ENCODE measurements at regions not wholly inside any gene's neighbourhood (a gene's known extent, or its start where the extent isn't known, plus 50 kb on each side); places are given as distances from the start of the nearest gene placed in this dataset.

DNA sequence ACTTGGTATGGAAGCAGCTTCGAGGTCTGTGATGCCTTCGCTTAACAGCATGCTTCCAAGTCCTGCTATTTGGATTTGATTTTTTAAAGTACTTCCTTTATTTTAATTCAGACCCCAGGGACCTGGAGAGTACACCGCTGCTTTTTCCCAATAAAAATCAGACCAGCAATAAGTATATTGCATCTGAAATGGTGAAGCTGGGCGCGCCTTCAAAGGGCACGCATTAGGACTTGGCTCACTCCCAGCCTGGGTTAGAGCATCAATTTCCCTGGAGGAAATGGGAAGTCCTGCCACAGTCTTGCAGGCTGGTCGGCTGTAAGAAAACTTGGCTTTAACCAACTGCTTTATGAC is 325.1 kb downstream of the RRAGC start:
- TF ChIP-seq, protein P1, sequence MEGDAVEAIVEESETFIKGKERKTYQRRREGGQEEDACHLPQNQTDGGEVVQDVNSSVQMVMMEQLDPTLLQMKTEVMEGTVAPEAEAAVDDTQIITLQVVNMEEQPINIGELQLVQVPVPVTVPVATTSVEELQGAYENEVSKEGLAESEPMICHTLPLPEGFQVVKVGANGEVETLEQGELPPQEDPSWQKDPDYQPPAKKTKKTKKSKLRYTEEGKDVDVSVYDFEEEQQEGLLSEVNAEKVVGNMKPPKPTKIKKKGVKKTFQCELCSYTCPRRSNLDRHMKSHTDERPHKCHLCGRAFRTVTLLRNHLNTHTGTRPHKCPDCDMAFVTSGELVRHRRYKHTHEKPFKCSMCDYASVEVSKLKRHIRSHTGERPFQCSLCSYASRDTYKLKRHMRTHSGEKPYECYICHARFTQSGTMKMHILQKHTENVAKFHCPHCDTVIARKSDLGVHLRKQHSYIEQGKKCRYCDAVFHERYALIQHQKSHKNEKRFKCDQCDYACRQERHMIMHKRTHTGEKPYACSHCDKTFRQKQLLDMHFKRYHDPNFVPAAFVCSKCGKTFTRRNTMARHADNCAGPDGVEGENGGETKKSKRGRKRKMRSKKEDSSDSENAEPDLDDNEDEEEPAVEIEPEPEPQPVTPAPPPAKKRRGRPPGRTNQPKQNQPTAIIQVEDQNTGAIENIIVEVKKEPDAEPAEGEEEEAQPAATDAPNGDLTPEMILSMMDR (IDR thresholded peaks at IDR 0.05; ENCODE audit: extremely low read depth in 1 of 2, insufficient read depth in 1 of 2, low read depth in 1 of 2, low read length in 2 of 2), result no peak
- no peak for TF ChIP-seq POLR2A (IDR thresholded peaks at IDR 0.05; ENCODE audit: low read depth, low read length)
- TF ChIP-seq EZH2 (IDR thresholded peaks at IDR 0.05; ENCODE audit: borderline replicate concordance, low read depth, low read length, severe bottlenecking), result no peak
- TF ChIP-seq MAX (IDR thresholded peaks at IDR 0.05; ENCODE audit: insufficient read depth, insufficient read length), result no peak
- no peak for TF ChIP-seq POLR2AphosphoS5 (IDR thresholded peaks at IDR 0.05; ENCODE audit: insufficient read depth, low read depth, low read length)
- TF ChIP-seq FOS (IDR thresholded peaks at IDR 0.05; ENCODE audit: borderline replicate concordance, insufficient read depth, low read length), result no peak
- TF ChIP-seq MYC (IDR thresholded peaks at IDR 0.05; ENCODE audit: low read depth, low read length), result no peak
- no peak for TF ChIP-seq GATA2 (IDR thresholded peaks at IDR 0.05; ENCODE audit: insufficient read depth, insufficient read length, low read depth, low read length)
